Superior temporal gyrus (tissue), 1 donor: ENCODE measurements at regions not wholly inside any gene's neighbourhood (a gene's known extent, or its start where the extent isn't known, plus 50 kb on each side); places are given as distances from the start of the nearest gene placed in this dataset.

ENCODE experiments used
- DNase-seq: peaks from one replicate; pipeline ENCODE4 v3.0.0-alpha.2; 2016; ENCODE audit errors: extremely low spot score

DNA sequence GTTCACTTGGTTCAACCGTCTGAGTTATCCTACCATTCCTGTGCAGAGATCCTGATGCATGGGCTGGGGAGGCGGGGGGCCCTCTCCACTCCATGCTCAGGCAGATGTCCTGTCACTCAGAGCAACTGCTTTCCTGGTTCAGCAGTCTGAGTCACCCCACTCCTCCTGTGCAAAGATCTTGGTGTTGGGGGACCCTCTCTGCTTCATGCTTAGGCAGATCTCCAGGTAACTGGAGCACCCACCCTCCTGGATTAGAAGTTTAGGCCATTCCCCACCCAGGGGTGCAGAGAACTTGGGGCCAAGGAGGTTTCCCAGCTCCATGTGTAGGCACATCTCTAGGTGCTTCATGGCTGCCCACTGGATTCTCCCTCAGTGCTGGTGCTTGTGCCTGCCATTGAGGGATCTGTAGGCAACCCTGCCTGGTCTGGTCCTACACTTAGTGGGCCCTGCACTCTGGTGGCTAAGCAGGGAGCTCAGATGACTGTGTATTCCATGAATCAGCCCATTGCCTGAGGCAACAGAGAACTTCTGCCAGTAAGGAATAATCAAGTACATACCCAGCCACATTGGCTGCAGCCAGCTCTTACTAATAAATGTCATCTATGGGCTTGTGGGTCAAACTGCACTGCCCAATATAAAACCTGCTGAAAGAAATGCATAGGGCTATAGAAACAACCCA is 465.4 kb upstream of the THBS1 start:
- DNase-seq, result no peak

DNA sequence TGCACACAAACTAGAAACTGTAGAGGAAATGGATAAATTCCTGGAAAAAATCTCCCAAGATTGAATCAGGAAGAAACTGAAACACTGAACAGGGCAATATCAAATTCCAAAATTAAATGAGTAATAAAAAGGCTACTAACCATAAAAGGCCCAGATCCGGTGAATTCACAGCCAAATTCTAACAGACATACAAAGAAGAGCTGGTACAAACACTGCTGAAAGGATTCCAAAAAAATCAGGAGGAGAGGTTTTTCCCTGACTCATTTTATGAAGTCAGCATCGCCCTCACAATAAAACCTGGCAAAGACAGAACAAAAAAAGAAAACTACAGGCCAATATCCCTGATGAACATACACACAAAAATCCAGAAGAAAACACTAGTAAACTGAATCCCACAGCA is 462.4 kb upstream of the THBS1 start:
- DNase-seq, result peak; percentile 41

DNA sequence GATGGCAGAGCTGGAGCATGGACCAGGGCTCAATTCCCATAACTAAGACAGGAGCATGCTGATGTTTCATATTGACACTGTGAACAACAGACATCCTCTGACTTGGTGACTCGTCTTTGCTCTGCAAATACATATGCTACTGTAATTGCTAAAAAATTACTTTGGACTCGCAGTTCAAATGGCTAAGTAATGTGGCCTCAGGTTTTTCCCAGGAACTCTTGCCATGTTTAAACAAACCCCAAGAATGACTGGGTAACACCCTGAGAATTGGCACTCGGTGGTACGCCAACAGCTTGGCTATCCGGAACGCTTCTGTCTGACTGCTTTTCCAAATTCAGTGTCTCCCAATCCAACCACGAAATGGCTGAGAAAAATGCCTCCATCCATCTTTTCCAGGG is 456.7 kb upstream of the THBS1 start:
- no peak for DNase-seq

DNA sequence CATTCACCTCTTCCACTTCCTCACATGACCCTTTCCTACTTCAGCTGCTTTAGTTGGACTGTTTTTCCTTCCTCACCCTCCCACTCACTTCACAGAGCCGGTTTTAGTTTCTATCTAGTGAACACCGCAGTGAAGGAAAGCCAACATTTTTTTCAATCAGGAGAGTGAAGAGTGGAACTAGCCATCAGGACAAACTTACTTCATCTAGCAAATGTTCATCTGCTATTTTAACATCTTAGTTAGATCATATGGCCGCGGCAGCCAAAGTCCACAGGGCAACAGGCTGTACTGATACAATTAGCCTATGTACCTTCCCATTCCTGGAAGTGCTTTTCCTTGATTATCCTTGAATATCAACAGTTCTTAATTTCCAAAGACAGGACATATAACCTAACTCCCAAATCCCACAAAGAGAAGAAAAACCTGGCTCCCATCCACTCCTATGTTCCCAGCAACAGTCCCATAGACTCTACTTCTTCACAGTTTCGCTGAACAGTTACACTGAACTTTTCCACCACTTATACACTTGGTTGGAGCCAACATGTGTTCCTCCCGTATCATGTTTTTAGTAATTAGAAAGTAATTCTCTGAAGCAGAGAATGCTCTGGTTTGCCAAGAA is 456.2 kb upstream of the THBS1 start:
- DNase-seq, result peak; percentile 23

DNA sequence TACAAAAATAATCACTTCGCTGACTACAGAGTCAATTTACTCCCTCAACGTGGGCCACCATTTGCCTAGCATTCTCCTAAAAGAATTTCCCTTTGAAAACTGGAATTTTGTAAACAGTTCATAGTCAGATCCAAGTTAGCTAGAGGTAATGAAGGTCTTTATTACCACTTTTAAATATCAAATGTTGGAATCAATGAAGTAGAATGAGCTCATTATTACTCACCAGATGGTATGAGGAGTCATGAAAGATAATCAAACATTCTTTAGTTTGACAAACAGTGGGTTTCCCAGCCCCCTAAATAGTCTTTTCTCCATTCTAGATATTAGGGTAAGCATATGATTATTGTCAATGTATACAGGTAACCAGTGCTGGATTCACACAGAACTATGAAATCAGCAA is 455.7 kb upstream of the THBS1 start:
- DNase-seq, result no peak

DNA sequence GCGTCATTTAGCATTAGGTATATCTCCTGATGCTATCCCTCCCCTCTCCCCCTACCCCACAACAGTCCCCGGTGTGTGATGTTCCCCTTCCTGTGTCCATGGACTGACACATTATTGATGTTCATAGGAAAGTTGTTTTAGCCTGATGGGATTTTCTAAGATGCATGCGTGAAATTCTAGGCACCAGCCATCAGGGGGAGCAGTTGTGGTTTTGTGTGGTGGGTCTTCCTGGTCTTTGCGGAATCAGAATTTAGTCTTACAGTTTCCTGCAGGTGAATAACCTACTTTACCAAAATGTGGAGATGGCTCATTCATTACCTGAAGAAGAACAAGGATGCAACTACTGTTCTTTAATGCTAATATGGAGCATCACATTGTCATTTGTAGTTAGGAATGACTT is 455.0 kb upstream of the THBS1 start:
- no peak for DNase-seq

DNA sequence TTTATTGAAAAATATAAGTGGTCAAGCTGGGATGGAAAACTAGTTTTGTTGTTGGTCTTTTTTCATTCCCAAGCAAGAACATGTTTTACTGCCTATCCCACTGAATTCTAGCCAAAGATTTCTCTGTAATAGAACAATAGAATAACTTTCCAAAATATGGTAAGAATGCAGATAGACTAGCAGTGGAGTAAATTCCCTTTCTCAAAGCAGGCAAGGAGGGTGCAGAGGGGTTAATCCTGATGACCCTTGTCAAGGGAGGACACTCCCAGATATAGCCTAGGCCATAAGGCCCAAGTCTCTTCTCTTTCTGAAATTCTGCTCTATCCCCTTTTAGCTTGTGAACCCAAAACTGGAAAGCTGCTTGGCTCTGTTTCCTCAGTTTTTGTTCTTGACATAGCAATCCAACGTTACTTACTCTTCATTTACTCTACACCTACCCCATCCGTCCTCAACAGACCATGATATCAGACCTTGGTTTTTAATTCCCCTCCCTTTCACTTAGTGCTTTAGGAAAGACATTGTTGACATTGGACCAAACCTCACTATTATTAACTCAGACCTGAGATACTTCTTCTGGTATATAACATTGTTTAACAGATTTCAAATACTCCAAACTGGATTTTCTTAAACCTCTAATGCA is 453.6 kb upstream of the THBS1 start:
- no peak for DNase-seq

DNA sequence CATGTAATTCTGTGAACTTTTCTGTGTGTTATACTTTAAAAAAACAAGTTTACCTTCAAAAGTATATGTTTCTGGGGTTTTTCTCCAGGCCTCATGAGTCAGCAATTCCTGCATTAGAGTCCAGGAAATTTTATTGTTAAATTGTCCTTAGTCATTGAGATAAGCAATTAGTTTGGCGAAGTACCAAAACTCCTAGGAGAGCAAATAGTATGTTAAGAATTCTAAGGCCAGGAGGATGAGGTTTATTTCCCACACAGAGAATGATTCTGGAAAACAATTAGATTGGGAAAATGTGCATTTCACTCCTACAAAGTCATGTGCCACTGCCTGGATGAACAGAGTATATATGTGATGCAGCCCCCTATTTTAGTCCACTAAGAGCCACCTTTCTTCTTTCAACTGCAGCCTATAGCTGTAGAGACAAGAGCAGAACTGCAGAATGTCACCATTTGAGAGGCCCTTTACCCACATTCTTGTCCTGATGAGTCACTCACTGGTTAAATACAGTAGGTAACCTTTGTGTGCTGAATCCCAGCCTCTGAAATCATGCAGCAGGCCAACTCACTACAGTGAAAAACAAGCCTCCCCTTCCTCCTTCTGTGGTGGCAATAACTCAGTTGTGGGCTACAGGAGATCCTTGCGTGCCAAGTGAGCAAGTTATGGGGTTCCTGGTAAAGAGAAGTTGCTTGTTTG is 452.8 kb upstream of the THBS1 start:
- no peak for DNase-seq

DNA sequence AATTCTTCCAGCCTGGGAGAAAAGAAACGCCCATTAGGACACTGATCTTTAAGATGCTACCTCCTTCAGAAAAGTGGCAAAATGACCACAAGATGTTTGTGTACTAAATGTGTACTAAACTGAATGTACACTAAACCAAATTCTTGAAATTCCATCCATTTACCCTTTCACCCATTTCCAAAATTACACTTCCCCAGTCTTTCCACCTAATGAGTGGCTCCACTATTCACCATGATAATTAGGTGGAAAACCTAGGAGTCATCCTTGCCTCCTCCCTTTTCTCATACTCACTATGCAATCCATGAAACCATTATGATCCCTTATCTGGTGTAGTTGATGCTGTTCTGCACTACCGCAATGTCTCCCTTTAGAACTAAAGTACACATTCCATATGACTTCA is 452.1 kb upstream of the THBS1 start:
- DNase-seq, result no peak

DNA sequence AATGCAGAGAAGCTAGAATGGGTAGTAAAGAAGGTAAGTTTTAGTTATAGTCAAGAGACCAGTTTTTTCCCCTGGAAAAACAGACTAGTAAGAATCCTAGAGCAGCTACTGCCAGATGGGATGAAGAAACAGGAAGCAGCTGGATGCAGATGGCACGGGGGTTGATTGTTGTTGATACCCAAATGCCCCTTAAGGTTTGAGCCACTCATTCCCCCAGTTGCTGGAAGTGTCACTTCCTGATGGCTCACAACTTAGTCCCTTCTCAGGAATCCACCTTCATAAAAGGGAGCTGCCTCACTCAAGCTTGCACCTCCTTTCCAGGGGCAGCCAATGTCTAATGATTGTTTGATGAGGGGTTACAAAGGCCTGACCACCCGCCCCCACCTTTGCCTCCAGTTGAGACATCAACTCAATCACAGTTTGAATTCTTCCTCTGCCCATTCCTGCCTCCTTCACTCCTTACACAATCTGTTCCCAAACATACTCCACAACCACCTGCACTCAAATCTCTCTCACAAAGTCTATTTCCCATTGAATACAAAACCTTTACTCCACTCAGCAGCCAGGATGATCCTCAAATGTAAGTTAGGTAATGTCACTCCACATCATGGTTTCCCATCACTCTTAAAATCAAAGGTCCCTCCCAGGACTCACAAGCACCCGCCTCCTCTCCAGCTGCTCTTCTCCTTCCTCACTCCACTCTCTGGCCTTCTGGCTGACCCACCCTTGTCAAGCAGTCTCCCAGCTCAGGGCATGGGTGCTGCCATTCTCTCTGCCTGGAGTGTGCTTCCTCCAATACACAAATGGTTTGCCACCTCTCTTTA is 450.1 kb upstream of the THBS1 start:
- no peak for DNase-seq

DNA sequence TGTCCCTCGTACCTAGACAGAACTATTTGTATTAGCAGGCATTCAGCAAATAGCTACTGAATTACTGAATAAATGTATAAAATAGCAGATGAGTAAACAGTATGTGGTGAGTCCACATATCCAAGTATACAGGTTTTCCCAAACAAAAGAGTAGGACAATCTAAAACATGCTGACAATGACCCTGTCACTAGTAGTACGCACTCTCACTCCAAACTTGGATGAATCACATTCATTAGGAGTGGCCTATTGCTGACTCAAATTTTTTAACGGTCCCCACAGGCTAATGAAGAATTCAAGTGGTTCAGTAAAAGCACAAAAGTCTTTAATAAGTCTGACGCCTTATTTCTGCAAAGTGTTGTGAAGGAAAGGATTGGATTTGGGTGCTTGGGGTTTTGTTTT is 449.3 kb upstream of the THBS1 start:
- no peak for DNase-seq

DNA sequence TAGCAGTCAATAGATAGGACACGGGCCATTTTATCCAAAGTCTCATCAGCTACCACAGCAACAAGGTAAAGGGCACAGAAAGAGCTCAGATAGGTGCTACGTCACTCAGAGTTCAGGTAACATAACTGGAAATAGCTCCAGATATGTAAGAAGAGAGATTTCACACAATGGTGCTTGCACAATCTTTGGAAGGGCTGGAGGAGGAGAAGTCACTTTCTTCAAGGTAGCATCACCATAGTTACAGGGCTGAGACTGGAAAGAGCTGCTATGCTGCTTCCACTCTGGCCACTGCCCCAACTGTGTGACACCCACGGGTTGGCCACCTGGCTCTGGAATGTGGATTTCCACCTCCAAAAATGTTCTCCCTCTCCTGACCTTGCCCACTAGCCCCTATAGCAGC is 448.8 kb upstream of the THBS1 start:
- no peak for DNase-seq

DNA sequence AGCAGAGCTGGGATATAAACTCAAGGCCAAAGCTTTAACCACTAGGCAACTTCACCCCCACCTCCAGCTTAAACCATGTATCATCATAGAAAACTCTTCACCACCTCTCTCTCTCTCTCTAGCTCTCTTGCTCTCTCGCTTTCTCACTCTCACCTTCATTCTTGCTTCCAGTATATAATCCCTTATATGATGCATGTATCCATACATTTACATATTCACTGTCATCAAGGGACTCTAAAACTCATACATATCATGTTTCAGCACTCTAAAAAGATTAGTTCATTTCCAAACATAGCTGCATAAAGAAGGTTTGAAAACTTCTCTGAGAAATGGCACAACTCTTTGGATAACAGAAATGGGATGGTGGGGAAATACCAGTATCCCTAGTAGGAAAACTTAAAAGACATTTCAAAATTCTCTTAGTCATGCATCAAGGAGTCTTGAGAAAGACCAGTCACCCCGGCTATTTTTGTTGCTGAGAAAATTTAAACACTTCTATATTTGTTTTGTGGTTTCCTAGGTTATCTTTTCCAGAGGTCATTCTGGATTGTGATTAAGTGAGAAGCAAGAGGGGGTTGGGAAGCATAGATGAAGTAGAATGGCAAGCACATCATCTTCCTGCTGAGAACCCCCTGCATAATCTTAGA is 447.8 kb upstream of the THBS1 start:
- no peak for DNase-seq

DNA sequence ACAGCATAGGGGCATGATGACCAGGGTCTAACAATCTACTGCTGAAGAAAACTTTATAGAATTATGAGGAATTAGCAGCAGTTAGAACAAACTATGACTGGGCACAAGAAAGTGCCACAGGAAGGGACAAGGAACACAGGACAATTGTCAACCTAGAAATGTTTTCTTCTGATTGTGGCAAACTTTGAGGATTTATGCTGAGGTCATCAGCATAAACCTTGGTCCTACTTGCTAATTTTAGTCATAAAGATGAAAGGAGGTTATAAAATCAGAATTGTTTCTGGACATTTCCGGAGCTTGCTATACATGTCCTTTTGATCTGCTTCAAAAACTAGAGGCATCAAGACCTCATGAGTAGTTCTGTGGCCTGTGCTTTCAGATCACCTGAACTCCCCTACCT is 446.6 kb upstream of the THBS1 start:
- no peak for DNase-seq

DNA sequence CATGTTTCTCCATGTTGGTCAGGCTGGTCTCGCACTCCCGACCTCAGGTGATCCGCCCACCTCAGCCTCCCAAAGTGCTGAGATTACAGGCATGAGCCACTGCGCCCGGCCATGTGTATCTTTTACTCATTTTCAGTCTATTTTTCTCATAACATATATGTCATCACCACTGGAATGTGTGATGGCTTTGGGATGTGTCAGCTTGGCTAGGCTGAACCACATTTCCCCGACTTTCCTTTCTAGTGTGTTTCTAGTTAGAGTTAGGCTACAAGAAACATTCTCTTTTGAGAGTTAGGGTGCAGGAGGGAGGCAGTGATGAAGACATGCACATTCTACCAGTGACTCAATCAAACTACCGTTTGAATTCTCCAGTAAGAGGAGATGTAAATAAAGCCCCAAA is 444.9 kb upstream of the THBS1 start:
- DNase-seq, result no peak

DNA sequence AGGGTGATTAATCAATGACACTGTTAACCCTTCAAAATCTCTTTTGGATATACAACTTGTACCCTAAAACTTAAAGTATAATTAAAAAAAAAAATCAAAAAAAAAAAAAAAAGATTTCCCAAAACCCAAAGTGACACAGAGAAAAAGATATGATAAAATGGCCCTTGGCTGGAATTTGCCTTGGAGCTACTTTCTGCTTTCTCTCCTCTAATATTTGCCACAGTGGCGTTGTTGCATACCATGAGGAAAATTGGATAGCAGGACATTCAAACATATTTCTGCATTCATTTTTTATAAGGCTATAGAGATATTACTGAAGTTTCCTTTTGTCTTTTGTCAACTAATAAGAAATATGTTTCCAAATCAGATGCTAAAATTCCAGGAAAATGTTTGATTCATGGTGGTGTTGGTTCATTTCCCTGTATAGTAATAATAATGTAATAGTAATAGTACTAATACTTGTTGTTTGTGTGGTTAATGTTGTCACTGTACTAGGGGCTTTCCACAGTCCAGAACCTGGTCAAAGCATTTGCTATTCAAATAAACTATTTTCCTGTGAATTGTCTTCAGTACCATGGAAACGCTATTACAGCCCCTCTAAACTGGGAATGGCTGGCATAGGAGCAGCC is 441.3 kb upstream of the THBS1 start:
- no peak for DNase-seq

DNA sequence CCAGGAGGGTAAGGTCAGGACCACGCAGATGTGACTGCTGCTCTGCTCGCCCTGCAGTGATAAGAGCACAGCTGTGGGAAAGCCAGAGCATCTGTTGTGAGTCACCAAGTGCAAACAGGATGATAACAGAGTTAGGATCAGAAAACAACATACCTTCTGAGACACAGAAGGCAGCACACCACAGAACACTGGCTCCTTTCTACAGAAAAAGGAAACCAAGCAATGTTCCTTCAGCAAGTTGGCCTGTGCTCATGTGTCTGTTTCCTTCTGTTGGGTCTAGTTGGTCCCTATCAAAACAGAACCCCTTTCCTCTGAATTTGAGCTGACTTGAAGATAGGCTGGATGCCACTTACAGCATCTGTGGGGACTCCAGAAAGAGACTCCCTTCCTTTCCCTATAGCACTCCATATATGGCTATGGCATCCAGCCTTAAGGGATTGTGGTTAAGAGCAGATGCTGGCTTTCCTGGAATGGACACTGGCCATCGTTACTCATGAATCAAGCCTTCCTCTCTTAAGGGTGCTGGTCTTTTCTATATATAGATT is 440.7 kb upstream of the THBS1 start:
- no peak for DNase-seq

DNA sequence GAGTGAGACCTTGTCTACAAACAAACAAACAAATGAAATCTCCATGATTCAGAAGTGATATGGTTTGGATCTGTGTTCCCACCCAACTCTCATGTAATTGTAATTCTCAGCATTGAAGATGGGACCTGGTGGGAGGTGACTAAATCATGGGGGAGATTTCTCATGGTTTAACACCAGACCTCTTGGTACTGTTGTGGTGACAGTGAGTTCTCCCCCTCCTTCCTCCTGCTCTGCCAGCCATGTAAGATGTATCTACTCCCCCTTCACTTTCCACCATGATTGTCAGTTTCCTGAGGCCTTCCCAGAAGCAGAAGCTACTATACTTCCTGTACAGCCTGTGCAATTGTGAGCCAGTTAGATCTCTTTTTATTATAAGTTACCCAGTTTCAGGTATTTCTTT is 438.4 kb upstream of the THBS1 start:
- DNase-seq, result no peak

DNA sequence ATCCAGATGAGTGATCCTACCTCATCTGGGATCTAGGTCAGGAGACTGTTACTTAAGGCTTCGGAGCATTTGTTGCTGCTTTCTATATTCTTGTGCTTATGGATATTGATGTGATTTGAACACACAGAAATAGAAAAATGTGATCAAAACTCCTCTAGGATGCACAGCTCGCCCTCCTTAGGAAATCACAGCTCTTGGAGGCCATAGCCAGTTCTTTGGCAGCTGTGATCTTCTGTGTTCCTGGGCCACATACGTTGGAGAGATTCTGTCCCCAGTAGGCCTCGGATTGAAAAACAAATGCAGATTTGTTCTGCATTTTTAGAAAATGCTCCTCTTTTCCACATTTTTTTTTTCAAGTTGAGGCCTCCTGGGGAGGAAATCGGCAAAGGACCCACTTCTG is 437.4 kb upstream of the THBS1 start:
- DNase-seq, result no peak

DNA sequence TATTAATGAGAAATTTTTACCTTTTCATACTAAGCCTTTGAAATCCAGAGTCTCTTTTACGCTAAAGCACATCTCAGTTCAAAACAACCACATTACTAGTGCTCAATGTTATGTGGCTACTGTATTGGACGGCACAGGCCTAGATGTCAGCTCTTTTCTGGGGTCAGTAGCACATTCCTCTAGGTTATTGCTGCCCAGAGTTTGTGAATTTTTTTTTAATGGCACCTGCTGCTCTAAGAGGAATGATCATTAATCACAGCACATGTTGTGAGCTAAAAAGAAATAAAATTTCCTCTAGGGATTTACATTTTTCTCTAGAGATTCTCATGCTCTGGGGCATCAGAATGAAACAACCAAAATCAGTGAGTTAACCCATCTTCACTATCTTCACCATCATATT is 436.8 kb upstream of the THBS1 start:
- no peak for DNase-seq
